Right ventricle myocardium inferior (tissue), 1 donor: ENCODE measurements at regions not wholly inside any gene's neighbourhood (a gene's known extent, or its start where the extent isn't known, plus 50 kb on each side); places are given as distances from the start of the nearest gene placed in this dataset.
"Not testable (repeated sequence)": the region's sequence is repeated elsewhere in the genome, so short reads cannot be mapped to it uniquely, and the experiment has no call there.

ENCODE experiments used
- ATAC-seq: fragments of 200-7000 bp; cut with Tn5 transposase; one replicate; pipeline ENCODE4 v1.9.1; 2020; ENCODE audit warnings: mild to moderate bottlenecking, moderate library complexity
- DNase-seq: peaks from one replicate; pipeline ENCODE4 v3.0.0; 2021; ENCODE audit errors: missing footprints
- intact Hi-C: fragments of 100-400 bp; cut with DNase I; formaldehyde crosslinking; loops from one replicate; pipeline ENCODE4 v1.11.0; 2022
- donor health status: DM: no; HTN: yes; CAD: no; lungs with severe emphysema.

DNA sequence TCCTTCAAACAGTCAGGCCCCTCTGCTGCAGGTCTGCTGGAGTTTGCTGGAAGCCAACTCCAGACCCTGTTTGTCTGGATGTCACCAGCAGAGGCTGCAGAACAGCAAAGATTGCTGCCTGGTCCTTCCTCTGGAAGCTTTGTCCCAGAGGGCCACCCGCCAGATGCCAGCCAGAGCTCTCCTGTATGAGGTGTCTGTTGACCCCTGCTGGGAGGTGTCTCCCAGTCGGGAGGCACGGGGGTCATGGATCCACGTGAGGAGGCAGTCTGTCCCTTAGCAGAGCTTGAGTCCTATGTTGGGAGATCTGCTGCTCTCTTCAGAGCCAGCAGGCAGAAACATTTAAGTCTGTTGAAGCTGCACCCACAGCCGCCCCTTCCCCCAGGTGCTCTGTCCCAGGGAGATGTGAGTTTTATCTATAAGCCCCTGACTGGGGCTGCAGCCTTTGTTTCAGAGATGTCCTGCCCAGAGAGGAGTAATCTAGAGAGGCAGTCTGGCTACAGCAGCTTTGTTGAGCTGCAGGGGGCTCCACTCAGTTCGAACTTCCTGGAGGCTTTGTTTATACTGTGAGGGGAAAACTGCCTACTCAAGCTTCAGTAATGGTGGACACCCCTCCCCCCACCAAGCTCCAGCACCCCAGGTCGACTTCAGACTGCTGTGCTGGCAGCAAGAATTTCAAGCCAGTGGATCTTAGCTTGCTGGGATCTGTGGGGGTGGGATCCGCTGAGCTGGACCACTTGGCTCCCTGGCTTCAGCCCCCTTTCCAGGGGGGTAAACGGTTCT is 72.1 kb downstream of the OGFRL1 start:
- intact Hi-C loops, DNase-seq, ATAC-seq: not testable (repeated sequence)

DNA sequence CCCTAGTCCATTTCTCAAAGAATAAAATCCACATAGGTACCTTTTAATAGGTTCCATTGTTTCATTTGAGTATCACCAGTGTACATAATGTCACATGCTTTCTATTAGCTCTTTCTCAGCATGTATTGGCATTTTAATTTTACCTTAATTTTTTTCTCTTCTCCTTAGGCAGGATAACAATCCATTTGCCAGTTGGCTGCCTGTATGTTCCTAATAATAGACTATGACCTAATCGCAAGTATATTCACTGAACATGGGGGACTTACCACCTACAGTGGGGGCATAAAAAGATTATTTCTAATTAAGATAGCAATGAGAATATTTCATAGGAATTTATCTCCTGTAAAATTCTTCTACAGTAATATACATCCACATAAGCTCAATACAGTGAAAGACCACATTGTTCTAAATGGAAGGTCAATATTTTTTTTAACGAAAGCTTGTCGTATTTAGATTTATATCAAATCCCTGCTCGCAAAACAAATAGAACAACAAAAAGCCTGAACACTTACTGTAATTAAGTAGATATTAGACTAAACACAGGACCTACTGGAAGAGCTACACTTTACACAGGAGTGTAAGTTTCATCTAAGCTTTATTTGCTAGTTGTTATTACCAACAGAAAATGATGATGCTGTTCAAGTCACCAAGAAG is 76.4 kb downstream of the OGFRL1 start:
- DNase-seq (no peak), ATAC-seq (no peak)
- intact Hi-C loops: no loop called here

DNA sequence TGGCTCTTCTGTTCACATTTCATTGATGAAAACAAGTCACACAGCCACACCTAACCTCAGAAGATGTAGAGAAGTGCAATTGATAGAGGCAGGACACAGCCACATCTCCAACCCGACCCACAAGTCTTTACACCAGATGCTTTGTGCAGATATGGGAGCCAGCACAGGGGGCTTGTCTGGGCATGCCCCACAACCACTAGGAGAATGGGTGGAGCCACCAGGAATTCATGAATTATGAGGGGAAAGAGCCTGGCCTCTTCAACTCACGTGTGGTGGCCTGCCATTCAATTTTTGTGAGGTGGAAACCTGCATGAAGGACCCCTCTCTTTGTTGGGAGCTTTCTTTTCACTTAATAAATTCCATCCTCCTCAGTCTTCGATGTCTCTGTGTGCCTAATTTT is 79.1 kb downstream of the OGFRL1 start:
- intact Hi-C loops: no loop called here
- no peak for ATAC-seq

DNA sequence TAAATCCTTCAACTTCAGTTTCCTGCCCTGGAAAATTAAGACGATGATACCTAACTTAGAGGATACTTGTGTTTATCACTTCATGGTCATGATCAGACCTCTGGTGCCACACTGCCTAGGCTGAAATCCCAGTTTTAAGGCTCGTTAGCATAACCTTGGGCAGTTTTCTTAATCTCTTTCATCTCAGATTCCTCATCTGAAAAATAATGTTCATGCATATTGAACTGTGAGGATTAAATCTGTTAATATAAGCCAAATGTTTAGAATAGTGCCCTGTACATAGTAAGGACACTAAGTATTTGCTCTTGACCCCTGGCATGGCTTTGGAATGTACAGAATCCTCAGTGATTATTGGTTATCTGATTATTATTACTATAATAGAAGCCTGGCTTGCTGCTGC is 79.7 kb downstream of the OGFRL1 start:
- ATAC-seq (no peak), DNase-seq (no peak)
- intact Hi-C loops: no loop called here

More for the DNA sequence above, 79.1 kb downstream of the OGFRL1 start:
- no peak for DNase-seq

DNA sequence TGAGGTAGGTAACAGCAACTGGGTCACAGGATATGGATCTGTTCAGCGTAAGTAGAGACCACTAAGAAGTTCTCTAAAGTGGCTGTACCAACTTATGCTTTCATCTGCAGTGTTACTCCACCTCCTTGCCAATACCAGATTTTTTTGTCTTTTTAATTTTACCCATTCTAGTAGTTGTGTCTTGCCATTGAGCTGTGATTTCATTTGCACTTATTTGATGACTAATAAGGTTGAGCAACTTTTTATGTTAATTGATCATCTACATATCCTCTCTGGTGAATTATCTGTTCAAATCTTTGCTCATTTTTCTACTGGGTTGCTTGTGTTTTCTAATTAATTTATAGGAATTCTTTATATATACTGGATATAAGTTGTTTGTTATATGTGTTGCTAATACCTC is 82.9 kb downstream of the OGFRL1 start:
- DNase-seq (no peak), ATAC-seq (no peak)
- intact Hi-C loops: no loop called here

DNA sequence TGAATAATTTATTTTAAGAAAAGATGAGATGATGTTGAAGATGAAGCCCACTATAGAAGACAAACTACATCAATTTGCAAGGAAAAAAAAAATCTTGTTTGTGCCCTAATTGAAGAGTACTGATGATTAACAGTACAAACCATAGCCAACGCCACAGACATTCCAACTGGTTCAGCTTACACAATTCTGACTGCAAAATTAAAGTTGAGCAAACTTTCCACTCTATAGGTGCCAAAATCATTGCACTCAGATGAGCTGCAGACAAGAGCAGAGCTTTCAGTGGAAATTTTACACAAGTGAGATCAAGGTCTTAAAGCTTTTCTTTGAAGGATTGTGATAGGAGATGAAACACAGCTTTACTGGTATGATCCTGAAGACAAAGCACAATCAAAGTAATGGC is 85.3 kb downstream of the OGFRL1 start:
- intact Hi-C loops: no loop called here
- ATAC-seq (no peak), DNase-seq (no peak)

DNA sequence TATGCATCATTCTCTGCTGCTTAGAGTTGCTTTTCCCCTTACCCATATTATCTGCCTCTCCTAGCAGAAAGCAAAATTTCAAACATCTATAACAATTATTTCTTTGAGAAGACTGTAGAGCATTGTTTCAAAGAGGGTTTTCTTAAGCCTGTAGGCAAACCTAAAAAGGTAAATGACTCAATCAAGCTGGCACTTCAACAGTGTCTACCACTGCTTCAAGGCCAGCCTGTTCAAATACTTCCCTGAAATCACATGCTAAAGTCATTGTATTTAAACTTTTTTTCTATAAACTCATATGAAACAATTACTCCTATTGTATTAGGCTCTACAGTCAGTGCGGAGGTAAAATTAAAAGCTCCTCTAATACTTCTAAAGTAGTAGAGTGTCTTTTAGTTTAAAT is 87.1 kb downstream of the OGFRL1 start:
- DNase-seq: no peak
- ATAC-seq: no peak

DNA sequence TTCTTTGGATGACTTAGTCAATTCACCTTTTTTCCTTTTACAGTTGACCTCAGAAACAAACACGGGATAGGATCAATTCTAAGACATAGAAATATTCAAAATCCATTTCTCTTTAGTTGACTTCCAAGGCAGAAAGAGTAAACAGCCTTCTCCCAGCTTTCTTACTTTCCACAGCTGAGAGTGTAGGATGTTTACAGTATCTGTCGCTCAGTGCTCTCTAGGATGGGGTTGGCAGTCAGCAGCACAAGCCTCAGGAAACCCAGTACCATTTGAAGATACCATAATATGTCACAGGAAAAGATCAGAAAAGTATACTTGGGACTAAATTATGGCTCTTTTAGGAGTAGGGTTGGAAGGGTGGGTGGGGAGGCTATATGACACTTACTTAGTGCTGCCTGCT is 88.2 kb downstream of the OGFRL1 start:
- intact Hi-C loops: no loop called here
- DNase-seq (no peak), ATAC-seq (no peak)

More for the DNA sequence above, 87.1 kb downstream of the OGFRL1 start:
- intact Hi-C loops: no loop called here

DNA sequence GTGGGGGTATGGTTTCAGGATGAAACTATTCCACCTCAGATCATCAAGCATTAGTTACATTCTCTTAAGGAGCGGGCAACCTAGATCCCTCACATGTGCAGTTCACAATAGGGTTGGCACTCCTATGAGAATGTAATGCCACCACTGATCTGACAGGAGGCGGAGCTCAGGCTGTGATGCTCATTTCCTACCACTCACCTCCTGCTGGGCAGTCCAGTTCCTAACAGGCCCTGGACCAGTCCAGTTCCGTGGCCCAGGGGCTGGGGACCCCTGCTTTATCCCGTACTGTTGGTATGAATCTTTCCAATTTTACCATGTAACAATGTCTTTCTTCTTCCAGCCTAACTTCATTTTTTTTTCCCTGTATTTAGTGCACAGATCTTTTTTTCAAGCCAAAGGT is 94.9 kb downstream of the OGFRL1 start:
- intact Hi-C loops: no loop called here

DNA sequence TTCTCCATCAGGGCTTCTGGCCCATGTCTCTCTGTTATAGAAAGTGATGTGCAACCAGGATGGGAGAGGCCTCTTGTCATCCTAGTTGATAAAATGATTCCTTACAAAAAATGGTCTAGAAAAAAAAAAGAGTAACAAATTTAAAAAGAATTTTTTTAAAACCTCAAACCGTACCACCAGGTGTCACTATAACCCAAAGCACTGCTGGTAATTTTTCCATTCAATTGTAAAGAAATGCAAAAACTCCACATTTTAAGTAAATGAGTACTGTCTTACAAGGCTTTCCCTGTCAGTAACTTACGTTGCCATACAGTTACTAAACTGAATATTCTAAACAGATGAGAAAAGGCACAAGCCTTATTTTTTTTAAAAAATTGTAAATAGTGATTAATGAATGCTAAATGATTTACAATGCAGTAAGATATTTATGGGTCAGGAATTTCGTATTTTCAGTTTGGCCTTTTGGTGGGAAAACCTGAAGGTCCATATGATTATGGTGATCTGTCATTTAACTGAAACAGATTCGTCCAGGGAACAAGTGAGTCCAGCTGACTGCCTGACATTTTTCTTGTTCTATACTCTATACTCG is 95.4 kb downstream of the OGFRL1 start:
- intact Hi-C loops: loop anchor here (1.0 to 2.0 kb wide), 3 partner anchors 37 to 126 kb away; no protein-coding TSS in a partner anchor
- ATAC-seq (no peak), DNase-seq (no peak)

More for the DNA sequence above, 94.9 kb downstream of the OGFRL1 start:
- ATAC-seq (no peak), DNase-seq (no peak)

DNA sequence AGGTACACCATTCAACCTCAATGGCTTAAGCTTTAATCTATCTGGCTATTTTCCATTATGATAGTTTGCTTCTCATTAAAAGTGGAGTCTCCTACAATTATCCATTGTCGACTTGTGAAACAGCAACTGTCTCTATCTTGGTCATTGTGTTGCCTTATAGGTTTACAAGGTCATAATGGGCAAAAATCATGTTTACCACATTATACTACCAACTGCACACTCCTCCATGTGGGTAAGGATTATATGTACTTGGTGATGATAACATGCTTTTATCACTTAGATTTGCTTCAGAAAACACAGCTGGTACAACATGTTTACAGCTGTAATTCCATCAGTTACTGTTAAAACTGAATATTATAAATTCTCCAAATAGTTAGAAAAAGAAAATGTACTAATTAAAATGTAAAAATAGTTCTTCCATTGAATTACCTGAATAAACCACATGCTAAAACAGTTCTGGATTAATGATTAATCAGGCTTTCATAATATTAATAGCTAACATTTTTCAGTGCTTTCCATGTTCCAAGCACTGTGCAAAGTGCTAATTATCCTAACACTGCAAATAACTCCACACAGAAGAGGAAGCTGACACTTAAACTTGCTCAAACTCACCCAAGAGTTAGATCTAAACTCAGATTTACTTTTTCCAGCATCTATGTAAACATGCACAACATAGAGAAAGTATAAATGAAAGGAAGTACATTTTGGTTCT is 96.7 kb downstream of the OGFRL1 start:
- DNase-seq (no peak), ATAC-seq (no peak)
- intact Hi-C loops: loop anchor here (2.0 kb wide), 2 partner anchors 36 to 60 kb away; no protein-coding TSS in a partner anchor

DNA sequence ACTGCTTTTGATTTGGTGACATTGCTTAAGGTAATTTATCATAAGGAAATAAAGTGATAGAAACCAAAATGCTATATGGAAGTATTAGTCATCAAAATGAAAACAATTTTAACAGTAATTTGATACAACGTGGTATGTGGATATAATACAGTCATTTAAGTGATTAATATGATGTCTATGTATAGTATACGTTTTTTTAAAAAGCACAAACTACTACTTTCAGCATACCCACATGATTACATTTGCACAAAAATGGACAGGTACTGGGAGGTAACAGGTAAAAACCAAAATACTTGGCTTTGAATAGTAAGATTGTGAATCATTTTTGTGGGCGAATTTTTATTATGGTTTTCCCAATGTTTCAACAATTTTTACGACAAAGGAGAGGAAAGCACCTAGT is 97.6 kb downstream of the OGFRL1 start:
- DNase-seq (no peak), ATAC-seq (no peak)
- intact Hi-C loops: no loop called here

DNA sequence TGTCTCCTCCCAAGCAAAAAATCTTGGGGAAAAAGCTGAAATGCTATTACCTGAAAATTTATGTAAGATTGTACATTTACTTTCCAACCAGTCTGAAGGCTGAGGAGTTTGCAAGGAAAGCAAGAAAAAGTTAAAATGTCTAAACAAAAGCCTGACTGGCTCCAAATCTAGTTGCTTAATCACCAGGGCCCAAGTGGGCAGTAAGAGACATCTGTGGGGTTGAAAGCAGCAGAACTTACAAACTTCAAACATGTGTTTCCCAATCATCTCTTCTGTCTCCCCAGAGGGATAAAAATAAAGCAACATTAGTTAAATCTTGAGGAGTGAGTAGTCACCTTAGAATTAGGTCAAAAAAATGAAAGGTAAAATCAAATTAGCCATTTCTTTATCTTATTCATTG is 98.6 kb downstream of the OGFRL1 start:
- intact Hi-C loops: no loop called here
- ATAC-seq: no peak
- no peak for DNase-seq

DNA sequence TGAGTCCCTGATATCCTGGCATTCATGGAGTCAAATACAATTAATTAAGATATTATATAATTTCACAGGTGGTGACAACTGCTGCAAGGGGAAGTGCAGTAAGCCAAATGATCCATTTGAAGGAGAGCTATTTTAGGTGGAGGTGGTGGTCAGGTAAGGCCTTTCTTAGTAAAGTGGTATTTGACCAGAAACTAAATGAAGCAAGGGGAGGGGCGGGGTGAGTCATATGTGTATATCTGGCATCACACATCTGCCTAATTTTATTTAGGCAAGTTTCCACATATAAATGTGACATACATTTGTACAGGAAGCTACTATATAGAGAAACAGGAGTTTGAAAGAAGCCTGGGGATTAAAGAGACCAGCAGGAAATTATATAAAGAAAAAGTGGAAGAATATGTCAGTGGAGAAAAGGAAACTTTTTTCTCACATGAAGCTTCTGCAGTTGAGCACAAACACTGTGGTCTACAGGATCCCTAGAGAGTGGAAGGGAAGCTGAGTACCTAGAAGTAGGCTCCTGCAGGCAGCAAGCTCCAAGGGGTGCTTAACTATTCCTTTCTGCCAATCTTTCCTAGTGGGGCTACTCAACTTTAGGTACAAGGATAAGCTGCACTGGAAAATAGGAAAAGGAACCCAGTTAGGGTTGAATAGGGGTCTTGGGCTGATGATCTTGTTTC is 99.6 kb downstream of the OGFRL1 start:
- intact Hi-C loops: no loop called here
- ATAC-seq: no peak
- DNase-seq: no peak

DNA sequence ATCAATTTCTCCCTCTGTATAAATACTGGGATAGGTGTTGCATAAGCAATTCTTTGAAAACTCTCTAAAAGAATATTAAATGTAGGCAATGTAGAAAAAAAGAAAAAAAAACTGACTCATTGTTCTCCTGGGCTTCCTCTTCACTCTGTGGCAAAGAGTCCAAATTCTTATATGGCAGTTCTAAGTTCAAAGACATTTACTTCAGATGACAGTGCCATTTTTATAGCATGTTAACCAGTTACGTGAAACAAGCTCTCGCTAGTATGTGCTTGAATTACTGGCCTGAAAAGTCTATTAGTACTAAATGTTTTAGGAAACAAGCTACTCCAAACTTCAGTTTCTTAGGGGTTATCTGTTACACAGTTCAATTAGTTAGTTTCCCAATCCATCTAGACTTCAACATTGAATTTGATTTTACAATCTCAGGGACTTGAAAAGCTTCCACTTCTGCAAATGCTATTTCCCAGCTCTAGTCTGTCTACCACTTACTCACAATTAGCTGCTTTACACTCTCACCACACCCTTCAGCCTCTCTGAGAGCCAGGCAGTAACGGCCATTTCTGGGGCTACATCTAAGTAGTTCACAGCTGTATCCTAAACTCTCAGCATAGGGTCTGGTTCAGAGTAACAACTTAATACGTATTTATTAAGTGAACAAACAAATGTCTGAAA is 100.4 kb downstream of the OGFRL1 start:
- DNase-seq: no peak
- intact Hi-C loops: no loop called here

DNA sequence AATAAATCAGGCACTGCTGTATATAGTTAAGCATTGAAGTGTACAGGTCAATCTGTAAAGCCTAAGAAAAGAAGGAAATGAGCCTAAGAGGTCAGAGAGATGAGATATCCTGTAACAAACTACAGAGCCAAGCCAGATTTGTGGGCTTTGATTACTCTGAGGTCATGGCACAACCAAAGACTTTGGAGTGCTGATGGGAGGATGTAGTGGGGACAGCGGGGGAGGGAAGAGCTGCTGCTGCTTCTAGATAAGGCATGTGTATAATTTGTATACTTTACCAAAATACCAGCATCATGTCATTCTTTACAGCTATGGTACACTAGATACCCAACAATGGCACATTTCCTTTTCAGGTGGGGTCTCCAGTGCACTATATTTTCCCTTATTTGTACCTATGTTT is 102.5 kb downstream of the OGFRL1 start:
- ATAC-seq (no peak), DNase-seq (no peak)
- intact Hi-C loops: loop anchor here (5.0 kb wide), 1 partner anchor 91 kb away; no protein-coding TSS in a partner anchor

More for the DNA sequence above, 100.4 kb downstream of the OGFRL1 start:
- no peak for ATAC-seq

DNA sequence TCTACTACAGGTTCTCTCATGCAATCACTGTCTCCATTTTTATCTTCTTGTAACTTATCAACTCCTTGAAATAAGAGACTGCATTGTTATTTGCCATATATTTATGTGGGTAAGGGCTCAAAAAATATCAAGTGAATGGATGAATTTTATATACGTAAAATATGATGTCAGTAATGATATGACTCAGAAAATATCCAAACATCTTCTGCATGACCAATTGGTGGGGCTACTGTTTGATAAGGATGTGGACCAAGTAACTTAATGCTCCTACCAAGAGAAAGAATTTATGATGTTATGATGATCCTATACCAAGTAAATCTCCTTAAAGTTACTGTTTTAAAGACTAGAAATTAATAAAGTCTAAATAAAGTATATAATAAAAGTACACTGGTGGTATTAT is 103.7 kb downstream of the OGFRL1 start:
- ATAC-seq (no peak), DNase-seq (no peak)
- intact Hi-C loops: loop anchor here (5.0 kb wide), 1 partner anchor 90 kb away; no protein-coding TSS in a partner anchor

DNA sequence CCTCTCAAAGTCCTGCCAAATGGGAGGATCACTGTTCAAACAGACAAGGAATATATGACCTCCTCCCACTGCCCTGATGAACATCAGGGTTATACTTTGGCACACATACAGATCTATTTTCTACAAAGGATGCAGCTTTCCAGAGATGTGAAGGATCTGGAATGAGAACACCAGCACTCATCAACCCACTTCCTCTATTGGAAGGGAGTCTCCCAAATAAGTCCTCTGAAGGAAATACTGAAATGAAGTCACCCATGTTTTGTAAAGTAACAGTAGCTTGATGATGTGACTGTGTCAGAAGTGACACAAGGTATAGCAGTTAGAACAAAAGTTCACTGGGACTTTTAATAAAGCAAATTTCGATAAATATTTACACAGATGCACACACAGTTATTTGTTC is 104.9 kb downstream of the OGFRL1 start:
- ATAC-seq: peak; percentile 66
- intact Hi-C loops: loop anchor here (5.0 kb wide), 1 partner anchor 89 kb away; no protein-coding TSS in a partner anchor
- DNase-seq: no peak
